ENCODE measurements at regions not wholly inside any gene's neighbourhood (a gene's known extent, or its start where the extent isn't known, plus 50 kb on each side); places are given as distances from the start of the nearest gene placed in this dataset.

DNA sequence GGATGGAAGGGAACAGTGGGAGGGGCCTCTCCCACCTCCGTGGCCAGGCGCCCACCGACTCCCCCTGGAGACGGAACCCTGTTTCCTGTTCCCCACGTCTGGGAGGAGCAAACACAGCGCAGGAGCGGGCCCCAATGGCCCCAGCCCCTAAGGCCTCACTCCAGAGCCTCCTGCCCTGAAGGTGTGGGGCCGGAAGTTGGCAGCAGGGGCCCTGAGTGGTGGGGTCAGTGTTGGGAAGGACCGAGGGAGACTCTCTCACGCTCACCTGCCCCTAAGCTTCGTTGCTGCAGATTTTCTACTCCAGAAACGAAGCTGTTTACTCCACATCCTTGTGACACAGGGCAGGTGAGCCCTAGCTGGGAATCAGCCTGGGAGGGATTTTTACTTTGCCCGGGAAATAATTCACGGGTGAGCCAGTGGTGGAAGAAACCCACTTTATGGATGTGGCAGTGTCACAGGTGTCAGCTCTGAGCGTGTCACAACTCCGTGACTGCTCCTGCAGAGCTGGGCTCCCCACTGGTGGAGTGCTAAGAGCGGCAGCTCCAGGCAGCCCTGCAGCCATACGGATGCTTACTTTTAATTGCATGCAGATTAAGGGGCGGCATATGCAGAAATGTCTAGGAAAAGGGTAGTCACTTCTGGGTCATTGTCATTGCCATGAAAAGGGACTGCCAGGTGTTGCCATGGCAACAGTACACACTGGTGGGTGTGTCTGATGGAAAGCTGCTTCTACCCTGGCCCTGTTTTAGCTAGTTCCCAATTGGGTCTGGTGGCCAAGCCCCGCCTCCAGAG, 77.5 kb upstream of the OLFM1 start:
- DNase-seq = no peak

DNA sequence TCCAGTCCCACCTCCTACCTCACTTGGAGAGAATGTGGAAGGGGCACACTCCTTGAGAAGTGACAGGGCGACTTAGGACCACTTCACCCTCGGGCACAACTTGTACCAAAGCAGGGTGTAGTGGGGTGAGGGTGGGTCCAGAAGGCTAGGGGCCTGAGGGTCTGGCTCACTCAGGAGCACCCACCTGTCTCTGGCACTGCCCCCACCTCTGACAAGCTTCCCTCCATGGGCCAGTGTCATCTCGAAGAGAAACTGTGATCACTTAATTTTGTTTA, 76.9 kb upstream of the OLFM1 start:
- no peak for DNase-seq

DNA sequence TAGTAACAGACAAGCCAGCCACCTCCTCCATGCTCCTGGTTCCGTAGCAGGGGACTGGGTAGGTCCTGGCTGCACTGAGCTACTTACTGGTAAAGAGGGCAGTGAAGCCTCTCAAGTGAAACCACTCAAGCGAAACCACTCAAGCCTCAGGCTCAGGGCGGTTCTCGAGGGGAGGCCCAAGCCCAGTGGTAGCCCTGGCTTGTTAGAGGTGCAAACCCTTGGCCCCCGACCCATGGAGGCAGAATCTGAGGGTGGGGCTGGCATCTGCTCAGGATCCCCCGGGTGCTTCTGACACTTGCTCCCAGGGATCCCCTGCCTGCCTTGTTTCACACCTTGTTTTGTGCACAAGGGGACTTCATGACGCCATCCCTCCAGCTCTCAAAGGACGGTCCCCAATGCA, 76.5 kb upstream of the OLFM1 start:
- DNase-seq = no peak

DNA sequence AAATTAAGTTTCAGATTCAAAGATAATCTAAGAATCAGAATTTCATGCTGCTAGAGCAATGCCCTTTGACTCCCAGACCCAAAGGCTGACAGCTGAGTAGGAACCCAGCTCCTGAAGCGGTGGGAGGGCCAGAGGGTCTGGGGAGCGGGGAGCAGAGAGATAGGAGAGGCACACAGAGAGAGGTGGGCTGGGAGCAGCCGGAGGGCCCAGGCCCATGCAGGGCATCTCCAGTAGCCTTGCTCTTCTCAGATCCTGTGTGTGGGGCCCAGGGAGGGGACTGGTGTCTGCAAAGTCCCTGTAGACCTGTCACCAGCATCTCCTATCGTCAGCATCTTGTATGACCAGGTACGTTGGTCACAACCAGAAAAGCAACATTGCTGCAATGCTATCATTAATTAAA, 75.3 kb upstream of the OLFM1 start:
- no peak for DNase-seq

DNA sequence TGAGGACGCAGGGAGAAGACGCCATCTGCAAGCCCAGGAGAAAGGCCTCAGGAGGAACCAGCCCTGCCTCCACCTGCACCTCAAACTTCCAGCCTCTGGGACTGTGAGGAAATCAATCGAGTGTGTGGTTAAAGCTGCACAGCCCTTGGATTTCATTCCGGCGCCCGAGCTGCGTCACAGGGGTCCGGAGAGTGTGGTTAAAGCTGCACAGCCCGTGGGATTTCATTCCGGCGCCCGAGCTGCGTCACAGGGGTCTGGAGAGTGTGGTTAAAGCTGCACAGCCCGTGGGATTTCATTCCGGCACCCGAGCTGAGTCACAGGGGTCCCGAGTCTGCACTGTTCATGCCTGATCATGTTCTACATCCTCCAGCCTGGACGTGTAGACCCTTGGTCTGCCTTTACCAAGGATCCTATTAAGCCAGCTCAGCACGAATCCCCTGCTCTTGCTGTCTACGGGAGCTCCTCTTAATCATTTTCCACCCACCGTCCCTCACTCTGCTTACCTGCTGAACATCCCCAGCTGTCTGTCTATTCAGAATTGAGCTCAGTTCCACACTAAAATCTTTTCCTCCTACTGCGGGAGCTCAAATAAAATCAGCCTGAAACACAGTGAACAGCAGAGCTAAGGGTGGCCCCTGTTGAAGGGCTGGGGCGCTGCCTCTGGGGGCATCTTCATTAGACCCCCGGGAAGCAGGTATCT, 73.0 kb upstream of the OLFM1 start:
- no peak for DNase-seq

DNA sequence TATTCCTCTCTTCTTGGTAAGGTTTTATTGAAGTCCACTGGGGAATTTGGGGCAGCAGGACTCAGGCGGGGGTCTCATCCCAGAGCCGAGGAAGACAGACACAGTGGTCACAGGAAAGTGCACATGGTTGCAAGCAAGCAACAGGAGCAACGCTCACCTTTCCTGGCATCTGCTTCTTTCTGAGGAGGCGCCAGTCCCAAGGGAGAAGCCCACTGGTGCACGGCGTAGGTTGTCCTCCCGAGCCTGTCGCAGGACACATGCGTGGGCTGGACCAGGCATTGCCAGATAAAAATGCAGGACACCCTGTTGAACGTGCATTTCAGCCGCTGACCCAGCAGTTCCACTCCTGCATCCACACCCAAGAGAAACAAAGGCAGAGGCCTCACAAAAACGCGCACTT, 72.4 kb upstream of the OLFM1 start:
- no peak for DNase-seq

DNA sequence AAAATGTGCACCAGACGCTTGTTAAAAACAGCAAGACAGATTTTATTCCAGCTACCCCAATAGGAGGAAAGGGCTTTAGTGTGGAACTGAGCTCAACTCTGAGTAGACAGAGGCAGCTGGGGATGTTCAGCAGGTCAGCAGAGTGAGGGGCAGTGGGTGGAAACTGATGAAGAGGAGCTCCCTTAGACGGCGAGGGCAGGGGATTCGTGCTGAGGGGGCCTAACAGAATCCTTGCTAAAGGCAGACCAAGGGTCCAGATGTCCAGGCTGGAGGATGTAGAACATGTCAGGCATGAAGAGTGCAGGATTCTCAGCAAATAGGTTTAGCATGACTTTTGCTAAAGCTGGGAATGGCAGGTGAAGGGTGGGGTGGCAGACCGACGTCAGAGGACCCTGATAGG, 71.9 kb upstream of the OLFM1 start:
- no peak for DNase-seq

DNA sequence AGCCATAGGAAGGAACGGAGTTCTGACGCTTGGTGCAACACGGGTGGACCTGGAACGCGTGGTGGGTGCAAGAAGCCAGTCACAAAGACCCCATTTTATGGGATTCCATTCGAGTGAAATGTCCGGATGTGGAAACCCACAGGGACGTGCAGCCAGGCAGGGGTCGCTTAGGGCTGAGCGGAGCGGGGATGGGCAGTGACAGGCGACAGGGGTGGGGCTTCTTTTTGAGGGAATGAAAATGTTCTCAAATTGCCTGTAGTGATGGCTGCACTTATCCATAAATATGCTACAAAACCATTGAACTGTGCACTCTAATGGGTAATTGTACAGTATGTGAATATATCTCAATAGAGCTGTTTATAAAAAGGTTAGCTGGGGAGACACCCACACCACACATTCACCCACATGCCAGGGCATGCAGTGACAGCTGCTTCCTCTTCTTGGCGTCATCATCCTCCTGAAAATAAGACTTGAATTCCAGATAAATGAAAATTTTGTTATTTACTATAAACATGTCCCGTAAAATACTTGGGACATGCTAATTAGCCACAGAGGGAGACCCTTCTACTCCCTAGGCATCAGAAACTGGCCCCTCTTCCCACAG, 71.3 kb upstream of the OLFM1 start:
- DNase-seq = no peak

DNA sequence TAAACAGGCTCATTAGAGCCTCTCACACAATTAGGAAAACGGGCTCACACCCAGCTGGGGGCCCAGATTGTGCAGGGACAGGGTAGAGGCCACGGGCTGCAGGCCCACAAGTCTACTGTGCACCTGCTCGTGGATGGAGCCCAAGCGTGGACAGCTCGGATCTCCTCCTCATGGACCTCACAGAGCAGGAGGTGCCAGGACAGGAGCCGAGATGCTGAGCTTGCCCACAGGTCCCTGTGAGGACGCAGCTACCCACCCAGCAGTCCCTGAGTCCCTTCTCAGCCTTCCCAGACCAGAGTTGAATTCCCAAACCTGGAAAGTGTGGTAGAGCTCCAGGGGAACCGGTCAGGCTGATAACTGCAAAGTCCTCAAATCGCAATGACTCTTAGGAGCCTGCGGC, 70.6 kb upstream of the OLFM1 start:
- DNase-seq = no peak

DNA sequence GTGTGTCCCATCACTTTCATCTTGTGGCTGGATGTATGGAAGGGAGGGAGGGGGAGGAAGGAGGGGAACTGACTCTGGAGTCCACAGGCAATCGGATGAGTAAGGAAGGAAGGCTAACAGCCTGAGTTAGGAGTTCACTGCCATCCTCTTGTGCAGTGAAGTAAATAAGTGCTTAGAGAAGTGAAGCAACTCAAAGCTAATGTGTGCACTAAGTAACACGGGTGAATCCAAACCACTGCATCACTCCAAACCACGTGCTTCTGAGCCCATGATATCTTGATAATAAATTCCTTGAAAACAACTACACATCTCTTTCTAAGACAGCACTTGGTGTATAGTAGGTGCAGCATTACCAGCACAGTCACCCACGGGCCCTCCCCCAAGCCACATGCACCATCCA, 69.6 kb upstream of the OLFM1 start:
- DNase-seq = no peak

DNA sequence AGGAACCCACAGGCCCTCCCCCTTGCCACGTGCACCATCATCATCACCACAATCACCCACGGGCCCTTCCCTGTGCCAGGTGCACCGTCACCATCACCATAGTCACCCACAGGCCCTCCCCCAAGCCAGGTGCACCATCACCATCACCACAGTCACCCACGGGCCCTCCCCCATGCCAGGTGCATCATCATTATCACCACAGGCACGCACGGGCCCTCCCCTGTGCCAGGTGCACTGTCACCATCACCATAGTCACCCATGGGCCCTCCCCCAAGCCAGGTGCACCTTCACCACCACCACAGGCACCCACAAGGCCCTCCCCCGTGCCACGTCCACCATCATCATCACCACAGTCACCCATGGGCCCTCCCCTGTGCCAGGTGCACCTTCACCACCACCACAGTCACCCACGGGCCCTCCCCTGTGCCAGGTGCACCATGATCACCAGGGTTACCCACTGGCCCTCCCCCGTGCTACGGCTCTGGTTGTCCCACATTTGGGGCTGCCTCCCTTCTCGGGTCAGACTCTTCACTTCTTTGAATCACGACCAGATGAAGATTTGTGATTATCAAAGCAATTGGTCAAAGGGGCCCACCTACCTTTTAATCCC, 69.1 kb upstream of the OLFM1 start:
- DNase-seq = no peak

DNA sequence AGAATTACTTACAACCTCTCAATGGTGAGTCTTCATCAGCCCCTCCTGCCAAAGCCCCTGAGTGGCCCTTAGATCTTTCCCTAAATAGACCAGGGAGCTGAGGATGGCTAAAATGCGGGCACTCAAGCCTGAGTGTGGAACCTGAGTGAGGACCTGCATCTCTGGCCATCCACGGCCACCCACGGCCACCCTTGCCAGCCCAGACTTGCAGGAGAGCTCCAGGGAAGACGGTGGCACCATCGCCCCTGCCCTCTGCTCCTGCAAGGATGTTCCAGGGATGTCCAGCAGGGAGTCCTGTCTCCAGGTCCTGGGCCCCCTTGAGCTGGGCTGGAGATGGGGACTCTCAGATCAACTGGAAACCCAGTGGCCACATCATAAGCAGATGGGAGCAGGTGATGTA, 68.2 kb upstream of the OLFM1 start:
- DNase-seq = no peak

DNA sequence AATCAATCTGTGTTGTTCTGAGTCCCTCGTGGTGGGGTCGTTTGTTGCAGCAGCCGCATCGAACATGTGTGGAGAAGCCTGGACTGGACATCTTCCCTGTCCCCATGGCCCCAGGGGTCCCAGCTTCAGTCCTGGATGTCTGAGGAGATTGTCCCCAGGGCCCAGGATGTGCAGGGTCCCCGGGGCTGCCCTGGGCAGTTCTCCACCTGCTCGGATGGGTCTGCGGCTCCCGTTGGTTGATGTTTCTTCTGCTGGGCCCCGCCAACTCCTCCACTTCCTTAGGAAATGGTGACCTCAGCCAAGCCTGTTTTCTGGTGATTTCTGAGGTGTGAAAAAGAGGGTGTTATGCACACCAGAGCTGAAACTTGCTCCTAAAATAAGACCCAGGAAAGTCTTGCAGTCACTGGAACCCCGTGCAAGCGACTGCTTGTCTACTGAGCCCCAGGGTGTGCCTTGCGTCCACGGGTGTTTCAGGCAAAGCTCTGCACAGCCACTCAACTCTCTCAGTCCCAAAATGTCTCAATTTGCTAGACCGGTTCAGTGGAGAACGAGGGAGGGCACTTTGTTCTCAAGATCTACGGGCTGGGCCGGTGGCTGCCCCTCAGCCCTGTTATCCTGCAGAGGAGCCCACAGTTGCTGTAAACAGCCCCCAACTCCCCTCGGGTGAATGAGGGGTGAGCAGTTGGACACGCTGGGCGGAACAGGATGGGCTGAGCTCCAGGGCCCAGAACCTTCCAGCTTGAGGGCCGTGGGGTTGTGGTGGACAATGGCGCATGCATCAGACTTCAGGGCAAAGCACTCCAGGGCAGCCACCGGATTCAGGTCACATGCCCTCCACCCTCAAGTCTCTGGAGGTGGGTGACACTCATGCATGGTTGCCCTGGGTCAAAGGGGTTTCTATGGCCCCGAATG, 66.7 kb upstream of the OLFM1 start:
- DNase-seq = no peak

DNA sequence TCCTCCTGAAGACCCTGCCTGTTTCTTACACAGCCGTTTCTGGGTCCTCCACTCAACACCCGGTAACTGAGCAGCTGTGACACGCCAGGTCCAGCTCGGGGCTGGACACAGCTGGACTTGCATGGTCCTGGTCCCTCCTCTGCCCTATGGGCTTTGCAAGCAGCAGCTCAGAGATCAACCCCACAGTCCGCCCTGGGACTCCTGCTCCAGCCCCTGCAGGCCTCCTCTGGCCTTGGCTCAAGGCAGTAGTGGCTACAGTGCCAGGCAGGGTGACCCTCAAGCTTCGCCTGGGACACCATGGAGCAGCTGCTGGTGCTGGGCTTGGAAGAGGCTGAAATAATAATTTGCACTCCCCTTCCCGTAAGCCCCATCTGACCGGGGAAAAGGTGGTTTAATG, 66.1 kb upstream of the OLFM1 start:
- no peak for DNase-seq

DNA sequence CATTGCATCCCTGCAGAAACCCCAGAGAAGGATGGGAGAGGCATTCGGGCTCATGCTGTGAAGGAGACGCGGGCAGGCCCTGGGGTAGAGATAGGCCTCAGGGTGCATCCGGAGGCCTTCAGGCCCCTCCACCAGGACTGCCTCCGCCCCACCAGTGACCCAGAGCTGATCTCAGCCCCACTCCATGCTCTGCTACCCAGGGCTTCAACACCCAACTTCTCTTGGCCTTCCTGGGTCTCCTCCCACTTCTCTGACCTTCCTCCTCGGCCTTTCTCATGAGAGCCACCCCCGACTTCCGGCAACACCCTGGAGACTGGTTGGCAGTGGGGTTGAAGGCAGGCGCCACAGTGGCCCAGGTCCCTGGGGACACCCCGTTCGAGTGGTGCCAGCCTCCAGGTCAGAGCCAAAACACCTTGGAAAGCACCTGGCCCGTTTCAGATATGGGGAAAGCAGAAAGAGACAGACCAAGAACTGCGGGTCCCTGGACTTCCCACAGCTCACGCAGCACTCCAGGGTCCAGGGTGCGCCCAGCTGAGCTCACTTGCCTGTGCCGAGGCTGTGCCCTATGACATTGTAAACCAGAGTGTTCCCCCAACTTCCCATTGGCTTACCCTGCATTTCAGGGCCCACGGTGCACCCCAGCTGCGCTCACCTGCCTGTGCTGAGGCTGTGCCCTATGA, 65.1 kb upstream of the OLFM1 start:
- no peak for DNase-seq

DNA sequence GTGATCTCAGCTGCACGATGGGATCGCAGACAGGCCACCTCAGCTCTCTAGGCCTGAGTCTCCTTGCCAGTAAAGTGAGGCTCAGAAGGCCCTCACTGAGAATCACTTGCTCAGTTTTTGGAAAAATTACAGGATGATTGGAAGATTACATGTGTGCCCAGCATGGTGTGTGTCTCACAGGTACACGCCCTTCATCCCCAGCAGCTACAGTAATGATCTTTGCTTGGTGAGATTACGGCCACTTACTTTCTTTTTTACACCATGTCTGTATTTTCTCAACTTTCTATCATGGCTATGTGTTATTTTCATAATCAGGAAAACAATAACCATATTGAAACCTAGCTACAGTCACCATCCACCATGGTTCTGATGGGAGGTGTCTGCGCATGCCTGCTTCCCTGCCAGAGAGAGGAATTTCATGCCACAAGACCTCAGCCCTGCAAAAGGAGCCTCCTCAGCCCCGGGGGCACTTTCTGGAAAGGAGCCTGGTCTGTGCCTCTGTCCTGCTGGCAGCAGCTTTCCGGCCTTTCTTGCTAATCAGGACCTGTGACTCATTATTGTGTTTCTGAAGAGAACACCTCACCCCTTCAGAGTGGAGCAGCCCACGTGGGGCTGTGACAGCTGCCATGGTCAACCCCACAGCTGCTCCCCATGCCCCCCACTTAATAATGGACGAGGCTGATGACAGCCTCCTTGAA, 64.2 kb upstream of the OLFM1 start:
- DNase-seq = no peak

DNA sequence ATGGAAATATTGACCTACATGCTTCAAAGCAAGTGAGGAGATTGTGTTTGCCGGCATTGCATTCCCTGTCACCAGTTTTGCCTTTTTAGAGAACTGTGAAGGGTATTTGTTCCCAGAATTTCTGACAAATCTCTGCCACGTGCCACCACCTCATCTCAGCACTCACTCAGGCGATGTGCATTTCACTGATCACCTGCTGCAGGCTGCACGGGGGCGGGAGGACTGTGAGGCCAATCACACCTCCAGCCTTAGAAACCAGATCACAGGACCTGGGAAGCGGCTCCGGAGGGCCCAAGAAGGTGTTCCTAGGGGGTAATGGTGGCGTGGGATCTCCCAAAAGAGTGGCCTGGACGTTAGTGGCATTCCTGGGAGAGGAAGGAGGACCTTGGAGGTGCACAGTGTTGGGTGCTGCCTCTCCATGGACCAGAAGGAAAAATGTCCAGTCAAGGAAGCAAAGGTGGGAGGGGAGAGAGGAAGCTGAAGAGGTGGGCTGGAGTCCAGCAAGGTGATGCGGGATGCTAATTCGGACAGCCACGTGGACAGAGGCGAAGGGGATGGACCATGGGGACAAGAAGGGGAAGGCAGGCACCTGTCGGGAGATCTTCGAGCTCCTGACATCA, 63.6 kb upstream of the OLFM1 start:
- no peak for DNase-seq

DNA sequence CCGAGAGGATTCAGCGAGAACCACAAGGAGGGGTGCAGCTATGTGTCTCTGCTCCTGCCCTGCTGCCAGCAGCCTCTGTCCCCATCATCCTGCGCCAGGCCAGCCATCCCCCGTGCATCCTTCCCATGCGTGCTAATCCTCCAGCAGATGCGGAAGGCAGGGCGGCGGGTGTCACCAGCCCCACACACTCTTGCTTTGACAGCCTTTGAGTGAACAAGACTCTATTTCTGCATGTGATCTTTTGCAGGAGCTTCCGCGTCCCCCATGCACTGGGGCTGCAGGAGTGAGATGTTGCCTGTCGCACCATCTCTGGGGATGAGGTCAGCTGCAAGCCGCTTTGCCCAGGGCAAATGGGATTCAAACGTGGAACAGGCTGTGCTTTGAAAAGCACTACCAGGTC, 58.0 kb upstream of the OLFM1 start:
- no peak for DNase-seq

DNA sequence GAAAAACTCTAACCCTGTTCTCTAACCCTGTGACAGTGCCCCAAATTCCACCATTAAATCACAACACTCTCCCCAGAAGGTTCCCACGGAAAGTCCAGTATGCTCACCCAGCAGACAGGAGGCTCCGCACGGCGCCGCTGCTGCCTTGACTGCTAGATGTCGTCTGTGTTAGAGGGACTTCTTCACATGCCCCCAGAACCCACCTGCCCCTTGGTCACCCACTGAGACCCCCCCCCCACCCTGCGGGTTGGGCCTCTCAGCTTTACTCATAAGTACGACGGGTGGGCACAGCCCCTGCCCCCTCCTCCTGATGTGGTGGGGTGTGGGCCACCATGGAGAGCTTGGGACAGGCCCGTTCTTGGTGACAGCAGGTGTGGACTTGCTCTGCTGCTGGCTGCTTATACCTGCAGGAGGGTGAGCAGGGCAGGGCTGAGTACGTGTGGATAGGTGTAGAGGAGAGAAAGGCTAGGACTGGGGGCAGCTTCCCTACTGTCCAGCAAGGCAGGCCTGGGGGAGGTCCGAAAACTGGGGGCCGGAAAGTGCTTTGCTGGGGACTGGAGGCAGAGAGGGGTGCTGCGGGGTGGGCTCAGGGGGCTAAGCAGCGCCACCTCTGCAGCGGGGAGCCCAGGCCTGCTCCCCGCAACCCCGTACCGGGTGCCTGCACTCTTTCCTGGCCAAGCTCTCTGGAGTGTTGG, 57.5 kb upstream of the OLFM1 start:
- DNase-seq = no peak

DNA sequence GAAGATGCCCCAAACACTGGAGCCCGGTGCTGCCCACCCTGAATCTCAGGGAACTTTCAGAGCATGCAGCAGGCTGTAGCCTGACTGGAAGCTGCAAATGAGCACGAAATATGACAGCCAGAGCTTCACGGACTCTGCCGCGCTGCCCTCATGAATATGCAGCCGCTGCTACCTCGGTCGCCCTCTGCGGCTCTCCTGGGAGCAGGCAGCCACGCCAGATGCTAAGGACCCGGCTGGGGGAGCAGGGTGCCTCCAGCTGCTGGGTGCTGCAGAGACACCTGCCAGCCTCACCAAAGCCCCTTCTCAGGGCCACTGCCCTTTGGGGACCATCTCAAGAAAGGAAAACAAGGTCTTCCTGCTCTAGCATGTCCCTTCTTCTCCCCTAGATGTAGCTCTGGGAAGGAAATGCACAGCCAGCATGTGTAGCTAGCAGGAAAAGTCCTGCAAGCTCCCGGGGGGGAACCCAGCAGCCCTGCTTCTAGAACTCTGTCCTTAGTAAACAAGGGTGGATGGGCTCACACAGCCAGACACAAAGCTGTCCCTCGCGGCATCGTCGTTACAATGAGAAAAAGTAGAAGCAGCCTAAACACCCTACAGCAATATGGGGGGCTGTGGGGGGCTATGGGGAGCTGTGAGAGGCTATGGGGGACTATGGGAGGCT, 56.8 kb upstream of the OLFM1 start:
- DNase-seq = no peak

Data from Kasumi-1 (cell line).